ENCODE measurements at regions not wholly inside any gene's neighbourhood (a gene's known extent, or its start where the extent isn't known, plus 50 kb on each side); places are given as distances from the start of the nearest gene placed in this dataset.
"Not testable (repeated sequence)": the region's sequence is repeated elsewhere in the genome, so short reads cannot be mapped to it uniquely, and the experiment has no call there.

DNA sequence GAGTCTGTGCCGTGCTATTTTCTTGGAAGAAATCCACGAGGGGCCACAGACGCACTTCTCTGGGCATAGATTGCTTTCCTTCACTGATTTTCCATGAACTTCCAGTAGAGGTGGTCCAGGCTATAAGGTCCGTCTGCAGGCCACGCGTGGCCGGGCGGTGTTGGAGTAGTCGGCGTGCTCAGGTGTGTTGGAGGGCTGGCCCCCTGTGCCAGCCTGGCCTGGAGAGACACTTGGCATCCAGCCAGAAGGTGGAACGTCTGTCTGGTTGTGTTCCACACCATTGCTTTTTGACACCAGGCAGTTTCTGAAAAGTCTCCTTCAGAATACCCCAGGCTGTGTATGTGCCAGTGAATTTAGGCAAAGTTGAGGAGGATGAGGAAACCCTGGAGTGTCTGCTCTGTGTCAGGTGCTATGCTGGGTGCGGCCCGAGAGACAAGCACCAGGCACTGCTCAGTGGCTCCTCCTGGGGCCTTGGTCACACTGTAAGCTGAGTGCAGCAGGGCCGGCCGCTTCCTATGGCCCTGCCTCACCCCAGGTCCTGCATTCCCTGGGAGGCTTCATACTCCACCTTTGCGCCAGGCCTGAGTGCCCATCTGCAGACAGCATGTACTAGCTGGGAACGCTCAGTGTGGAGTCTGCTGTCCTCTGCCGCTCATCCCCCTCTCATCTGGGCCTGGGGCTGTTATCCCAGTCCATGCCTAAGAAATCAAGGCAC is 52.1 kb upstream of the TAMM41 start:
- DNase-seq: no peak

GRCh38 chr3:11899389-11899788 is 52.7 kb upstream of the TAMM41 start:
- DNase-seq: not testable (repeated sequence)

DNA sequence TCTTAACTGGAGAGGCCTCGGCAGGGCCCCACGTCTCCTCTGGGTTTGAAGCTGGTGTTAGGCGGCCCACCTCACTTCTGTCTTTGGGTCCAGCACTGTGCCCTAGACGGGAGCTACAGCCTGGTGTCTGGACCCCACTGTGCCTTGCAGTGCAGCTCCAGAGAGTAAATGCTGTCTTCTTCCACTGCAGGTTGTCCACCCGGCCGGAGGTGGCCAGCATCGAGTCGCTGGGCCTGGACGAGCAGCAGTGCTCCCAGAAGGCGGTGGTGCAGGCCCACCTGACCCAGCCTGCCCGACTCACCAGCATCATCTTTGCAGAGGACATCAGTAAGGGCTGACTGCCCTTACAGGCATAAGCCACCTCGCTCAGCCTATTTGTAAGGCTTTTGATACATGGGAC is 53.1 kb upstream of the TAMM41 start:
- no peak for DNase-seq

DNA sequence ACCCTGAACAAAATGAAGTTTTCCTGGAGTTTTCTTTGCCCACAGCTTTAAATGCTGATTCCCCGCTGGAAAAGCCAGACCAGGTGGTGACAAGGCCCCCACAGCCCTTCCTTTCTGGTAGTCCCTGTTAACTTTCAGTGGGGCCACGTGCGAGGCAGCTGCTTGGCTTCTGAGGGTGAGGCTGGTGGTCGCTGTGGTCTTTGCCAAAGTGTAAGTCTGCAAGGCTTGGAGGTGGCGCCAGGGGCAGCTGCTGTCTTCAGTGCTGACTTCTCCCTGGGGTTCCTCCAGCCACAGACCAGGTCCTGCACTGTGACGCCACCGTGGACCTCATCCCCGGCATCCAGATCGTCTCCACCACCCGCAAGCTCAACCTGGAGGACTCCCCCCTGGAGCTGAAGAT is 54.1 kb upstream of the TAMM41 start:
- no peak for DNase-seq

- DNase-seq: no peak
Observed at GRCh38 chr3:11901286-11901875, 54.7 kb upstream of the TAMM41 start.

DNA sequence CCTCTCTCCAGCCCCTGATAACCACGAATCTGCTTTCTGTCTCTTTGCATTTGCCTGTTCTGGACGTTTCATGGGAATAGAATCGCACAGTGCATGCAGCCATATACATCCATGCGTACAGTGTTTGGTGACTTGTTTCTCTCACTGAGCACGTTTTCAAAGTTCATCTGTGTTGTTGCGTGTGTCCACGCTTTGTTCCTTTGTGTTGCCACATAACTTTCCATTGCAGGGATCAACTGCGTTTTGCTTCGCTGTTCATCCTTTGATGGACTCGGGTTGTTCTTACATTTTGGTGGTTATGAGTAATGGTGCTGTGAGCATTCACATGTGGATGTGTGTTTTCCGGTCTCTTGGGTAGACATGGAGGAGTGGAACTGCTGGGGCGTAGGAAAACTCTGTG is 56.4 kb upstream of the TAMM41 start:
- no peak for DNase-seq

- no peak for DNase-seq
Observed at GRCh38 chr3:11903447-11903846, 56.8 kb upstream of the TAMM41 start.

DNA sequence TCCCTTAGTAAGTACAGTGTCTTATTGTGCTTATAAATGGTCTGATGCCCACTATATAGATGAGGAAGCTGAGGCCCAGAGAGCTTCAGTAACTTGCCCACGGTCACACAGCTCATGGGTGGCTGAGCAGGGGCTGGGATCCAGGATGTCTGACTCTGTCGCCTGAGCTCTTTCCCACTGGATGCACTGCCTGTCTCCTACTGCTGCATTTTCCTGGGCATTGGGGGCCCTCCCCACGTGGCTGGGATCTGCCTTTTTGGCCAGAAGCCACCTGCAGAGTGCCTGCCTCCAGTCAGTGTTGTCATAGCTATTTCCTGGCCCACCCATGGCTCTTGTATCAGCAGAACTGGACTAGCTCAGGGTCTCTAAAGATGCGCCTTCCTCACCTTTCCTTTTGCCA is 57.5 kb upstream of the TAMM41 start:
- DNase-seq: no peak

GRCh38 chr3:11906407-11906806 is 59.7 kb upstream of the TAMM41 start:
- no peak for DNase-seq

GRCh38 chr3:11907667-11908660 is 61.3 kb upstream of the TAMM41 start:
- DNase-seq: no peak

DNA sequence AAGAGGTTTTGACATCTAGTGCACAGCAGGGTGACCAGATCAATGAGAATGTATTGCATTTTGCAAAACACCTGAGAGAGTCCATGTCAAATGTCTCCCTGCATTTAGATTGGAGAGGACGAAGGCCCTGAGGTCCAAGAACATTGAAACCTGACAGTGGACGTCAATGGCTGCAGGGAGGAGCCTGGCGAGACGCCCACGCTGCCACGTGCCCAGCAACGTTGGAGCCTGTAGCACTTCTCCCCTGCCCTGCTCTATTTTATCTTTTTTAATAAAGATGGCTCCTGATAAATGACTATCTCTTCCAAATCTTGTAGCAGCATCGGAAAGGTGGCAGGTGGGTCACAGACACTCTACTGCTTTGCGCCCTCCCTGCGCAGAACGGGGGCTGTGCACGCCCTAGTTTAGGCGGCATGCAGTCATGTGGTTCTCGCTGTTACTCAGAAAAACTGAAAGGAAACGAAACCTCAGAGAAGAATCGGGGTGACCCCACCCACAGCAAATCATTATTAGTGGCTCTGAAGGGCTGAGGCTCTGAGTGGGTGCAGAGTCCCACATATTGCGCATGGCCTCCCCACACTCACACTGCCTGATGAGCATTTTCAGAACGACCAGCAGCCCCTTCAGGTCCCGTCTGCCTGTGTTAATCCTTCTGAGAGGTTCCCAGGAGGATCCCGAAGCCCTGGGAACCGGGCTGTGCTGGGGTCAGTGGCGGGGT is 62.5 kb upstream of the TAMM41 start:
- no peak for DNase-seq

GRCh38 chr3:11909726-11910125 is 63.0 kb upstream of the TAMM41 start:
- no peak for DNase-seq

DNA sequence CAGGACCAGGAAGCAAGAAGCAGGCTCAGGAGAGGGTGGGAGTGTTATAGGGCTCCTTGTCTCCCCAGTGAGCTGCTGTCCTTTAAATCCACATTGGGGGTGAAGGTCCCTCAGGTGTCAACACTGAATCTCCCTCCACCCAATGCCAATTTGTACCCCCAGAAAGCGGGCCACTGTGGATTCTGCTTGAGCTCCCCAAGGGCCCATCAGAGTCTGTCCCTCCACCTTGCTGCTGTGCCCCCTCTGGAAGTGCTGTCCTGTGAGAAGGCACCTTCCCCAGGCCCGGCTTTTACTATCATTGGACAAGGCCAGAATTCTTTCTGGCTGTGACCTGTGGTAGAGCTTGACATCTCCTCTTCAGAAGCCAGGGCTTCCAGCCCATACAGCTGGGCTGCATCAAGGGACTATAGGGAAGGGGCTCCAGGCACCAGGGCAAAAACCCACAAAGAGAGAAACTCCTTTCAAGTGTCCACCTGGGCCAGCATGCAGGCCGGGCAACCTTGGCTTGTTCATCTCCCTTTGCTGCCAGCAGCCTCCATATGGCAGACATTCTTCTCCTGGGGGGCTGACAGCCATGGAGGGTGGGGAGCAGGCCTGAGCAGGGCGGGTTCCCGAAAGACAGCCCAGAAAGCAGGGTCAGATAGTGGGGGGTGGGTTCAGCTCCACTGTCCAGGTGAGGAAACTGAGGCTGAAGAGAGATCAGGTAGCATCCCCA is 63.7 kb upstream of the TAMM41 start:
- DNase-seq: not testable (repeated sequence)

DNA sequence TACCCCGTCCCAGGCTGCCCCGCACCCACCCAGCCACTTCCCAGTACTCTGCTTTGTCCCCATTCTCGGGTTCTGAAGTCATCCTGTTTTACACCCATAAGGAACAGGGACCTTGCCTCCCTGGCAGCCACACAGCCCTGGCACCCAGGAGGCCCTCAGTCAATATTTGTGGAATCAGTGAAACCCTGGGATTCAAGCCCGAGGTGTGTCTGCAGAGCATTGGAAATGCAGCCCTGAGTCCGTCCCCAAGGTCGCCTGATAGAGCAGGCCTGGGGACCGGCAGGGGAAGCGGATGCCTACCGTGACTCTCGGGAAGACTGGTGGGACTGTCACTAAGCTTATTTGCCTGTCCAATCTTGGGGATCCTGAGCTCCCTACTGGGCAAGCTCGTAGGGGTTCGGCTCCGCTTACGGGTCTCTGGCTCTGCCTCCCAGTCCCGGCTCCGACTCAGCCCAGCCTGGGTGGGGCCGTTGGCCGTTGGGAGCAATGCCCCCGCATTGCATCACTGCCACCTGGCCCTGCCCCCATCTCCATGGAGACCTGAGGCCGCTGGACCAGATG is 64.4 kb upstream of the TAMM41 start:
- DNase-seq: no peak

DNA sequence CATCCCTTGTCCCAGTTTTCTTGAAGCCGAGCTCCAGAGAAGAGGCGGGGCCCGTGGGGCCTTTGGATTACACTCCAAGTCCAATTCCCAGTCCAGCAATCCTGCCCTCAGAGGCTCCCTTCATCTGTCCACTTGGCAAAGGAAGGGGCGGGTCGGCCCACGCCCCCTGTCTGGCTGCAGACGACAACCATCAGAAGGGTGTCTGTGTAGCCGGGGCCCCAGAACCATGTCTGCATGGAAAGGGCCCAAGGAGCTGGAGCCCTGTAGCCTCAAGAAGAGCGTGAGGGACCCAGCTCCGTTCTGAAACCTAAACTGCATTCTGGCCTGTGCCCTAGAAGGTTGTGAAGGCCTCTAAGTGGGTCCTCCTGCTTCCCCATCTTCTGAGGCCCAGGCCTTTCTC is 65.2 kb upstream of the TAMM41 start:
- not testable (repeated sequence) for DNase-seq

DNA sequence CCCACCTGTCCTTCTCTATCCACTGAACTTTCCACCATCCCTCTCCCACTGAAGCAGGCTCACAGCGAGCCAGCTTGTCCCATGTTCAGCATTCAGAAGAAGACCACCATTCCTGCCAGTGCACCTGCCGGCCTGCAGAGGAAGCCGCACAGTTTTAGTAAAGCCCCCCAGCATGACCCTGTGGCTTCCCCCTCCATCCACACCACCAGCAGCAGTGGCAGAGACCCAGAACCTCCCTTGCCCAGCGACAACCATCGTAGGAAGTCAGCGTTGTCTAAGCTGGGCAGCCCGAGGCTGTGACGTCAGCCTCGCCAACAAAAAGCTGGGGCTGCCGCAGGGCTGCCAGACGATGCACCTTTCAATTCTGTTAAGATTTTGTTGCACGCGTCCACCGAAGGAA is 66.6 kb upstream of the TAMM41 start:
- no peak for DNase-seq

DNA sequence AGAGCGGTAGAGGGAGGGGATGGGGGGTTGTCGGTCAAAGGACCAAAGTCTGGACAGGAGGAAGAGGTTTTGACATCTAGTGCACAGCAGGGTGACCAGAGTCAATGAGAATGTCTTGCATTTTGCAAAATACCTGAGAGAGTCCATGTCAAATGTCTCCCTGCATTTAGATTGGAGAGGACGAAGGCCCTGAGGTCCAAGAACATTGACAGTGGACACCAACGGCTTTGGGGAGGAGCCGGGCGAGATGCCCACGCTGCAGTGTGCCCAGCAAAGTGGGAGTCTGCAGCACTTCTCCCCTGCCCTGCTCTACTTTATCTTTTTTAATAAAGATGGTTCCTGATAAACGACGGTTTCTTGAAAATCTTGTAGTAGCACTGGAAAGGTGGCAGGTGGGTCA is 67.4 kb upstream of the TAMM41 start:
- DNase-seq: no peak

- no peak for DNase-seq
Observed at GRCh38 chr3:11914651-11915050, 68.0 kb upstream of the TAMM41 start.

DNA sequence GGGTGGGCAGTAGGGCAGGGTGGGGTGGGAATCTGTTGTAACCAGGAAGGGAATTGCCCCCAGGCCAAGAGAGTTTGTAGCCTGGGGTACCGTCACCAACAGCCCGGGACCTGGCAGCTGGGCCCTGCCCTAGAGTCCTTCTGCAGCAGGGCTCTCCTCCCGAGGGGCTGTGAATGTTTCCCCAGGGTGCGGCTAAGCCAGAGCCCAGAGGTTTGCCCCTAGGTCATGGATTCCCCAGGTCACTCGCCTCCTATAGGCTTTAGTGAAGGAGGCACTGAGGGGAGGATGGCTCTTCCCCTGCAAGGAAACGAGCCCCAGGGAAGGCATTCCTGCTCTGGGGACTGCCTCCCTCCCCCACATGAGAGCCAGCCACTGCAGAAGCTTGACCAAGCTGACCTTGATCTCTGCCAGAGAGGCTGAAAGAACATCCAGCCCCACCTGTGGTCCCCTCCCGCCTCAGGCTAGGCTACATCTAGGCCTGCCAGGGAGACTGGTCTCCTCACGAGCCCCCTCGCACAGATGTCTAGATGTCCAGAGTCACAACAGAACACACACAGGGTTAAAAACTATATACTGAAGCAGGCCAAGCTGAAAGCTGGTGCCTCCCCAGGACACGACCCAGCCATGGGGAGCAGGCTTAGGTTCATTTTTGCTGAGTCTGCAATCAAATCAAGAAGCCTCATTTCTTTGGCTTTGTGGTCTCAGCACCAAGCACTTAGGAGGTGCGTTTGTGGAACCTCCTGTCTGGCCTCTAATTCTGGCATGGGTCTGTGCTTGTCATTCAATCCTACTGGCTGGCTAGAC is 69.1 kb upstream of the TAMM41 start:
- no peak for DNase-seq

- not testable (repeated sequence) for DNase-seq
Observed at GRCh38 chr3:11916425-11916762, 69.7 kb upstream of the TAMM41 start.

DNA sequence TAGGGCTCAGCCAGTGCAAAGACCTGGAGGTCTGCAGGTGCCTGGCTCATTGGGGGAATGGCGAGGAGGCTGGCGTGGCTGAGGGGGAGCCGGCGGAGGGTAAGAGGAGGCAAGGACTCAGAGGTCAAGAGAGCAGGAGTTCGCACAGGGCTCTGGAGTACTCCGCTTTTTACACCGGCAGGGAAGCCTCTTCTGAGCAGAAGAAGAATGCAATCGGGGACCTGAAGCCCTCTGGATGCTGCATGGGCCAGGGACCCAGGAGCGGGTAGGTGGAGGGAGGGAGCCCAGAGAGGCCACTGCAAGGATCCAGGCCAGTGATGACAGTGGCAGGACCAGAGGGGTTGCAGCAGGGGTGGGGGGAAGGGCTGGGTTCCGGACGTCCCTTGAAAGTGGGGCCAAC is 70.4 kb upstream of the TAMM41 start:
- DNase-seq: no peak

Measured in NCI-H1105 treated with DMSO at 0.1 percent for 48 hours (cell line).